ENCODE measurements at regions not wholly inside any gene's neighbourhood (a gene's known extent, or its start where the extent isn't known, plus 50 kb on each side); places are given as distances from the start of the nearest gene placed in this dataset.

DNA sequence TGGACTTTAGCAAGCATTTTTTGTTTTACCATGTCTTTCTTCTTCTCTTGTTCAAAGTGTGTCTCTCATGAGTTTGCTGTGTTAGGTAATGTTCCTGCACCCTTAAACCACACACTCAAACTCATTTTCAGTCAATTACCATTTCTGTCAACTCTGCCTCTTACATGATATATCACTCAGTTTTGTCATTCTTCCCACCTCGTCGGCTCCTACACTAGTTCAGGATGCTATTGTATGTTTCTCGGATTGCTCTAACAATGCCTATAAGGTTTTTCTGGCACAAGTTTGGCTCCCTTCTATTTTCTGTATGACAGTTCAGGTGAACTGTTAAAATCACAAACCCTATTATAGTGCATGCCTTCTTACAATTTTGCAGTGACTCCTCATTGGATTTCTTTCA lies 260.8 kb upstream of the NAV3 start:
- no peak for DNase-seq

GRCh38 chr12:77560714-77561113 lies 270.0 kb upstream of the NAV3 start:
- no peak for DNase-seq

GRCh38 chr12:77559400-77560074 lies 271.2 kb upstream of the NAV3 start:
- no peak for DNase-seq

- no peak for DNase-seq
Observed at GRCh38 chr12:77555074-77555473, 275.6 kb upstream of the NAV3 start.

- DNase-seq, result peak; percentile 80
Observed at GRCh38 chr12:77553976-77554619, 276.6 kb upstream of the NAV3 start.

GRCh38 chr12:77549383-77550128 lies 281.1 kb upstream of the NAV3 start:
- no peak for DNase-seq

GRCh38 chr12:77548797-77549196 lies 281.9 kb upstream of the NAV3 start:
- DNase-seq, result no peak

GRCh38 chr12:77540097-77540496 lies 290.6 kb upstream of the NAV3 start:
- DNase-seq, result no peak

DNA sequence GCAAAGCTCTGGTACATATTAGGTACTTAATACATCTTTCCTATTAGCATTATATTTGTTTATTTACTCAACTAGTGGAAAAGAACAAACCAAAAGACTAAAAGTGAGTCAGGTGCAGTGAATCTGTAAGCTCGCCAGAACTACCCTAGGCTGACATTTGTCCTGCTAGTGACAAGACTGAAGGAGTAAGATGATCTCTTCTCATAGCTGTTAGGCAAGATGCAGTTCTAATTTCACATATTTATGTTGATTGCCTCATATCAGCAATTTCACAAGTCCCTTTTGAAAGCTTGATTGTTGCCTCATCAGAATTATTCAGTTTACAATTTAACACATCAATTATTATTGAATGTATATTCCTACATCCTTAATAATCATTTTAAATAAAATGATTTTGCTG lies 293.0 kb upstream of the NAV3 start:
- no peak for DNase-seq

GRCh38 chr12:77535734-77536133 lies 295.0 kb upstream of the NAV3 start:
- no peak for DNase-seq

DNA sequence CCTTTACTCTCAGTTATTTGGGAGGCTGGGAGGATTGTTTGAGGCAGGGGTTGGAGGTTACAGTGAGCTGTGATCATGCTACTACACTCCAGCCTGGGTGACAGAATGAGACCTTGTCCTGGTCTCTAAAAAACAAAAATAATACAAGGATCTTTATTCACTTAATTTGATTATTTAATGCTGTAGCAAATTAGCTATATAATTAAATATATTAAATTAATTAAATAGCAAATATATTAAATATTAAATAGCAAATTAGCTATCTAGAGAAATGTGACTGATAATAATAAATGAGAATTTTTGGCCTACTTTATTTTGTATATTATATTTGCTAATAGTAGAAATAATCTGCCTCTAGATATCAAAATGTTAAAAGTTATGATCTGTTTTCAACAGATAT lies 298.8 kb upstream of the NAV3 start:
- DNase-seq, result no peak

DNA sequence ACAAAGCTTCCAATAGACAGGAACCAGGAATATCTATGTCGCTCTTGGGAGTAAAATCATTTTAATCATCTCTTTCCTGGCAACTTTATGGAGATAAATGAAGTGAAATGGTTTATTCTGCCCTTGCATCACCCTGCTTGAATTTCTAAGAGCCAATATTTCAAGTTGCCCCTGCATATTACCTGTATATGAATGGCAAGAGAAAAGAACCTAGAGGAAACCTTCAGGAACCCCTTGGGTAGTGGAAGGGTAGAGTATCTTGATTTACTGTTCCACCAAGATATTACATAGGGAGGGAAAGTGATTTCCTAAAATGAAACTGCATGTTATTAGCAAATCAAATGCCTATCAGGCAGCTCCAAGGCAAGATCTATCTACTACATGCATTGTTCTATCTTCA lies 308.4 kb upstream of the NAV3 start:
- no peak for DNase-seq

GRCh38 chr12:77521508-77522115 lies 309.1 kb upstream of the NAV3 start:
- DNase-seq, result no peak

DNA sequence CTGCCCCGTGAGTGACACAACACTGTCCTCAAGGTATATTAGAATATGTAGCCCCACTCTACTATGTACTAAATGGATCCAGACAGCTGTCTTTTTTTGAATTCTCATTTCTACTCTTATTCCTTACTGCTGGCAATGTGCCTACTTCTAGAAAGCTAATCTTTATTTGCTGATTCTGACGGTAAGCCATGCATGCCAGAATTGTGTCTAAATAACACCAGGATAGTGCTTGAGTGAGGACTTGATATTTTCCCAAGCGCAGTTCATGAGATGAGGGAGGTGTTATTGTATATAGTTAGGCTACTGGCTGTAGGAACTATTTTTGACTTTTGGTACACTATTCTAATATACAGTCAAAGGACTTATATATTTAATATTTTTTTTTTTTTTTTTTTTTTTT lies 316.2 kb upstream of the NAV3 start:
- DNase-seq, result peak; percentile 89

DNA sequence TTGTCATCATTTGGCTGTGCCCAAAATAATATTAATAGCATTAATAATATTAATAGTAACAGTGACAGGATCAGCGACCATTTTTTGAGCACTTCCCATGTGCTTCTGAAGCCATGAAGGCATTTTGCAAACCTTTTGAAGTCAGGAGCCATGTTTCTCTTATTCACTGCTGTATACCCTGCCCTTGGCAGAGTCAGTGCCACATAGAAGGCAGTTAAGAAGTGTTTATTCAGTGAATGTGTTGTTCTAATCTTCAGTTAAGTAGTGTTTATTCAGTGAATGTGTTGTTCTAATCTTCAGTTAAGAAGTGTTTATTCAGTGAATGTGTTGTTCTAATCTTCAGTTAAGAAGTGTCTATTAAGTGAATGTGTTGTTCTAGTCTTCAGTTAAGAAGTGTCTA lies 319.7 kb upstream of the NAV3 start:
- DNase-seq, result peak; percentile 35

DNA sequence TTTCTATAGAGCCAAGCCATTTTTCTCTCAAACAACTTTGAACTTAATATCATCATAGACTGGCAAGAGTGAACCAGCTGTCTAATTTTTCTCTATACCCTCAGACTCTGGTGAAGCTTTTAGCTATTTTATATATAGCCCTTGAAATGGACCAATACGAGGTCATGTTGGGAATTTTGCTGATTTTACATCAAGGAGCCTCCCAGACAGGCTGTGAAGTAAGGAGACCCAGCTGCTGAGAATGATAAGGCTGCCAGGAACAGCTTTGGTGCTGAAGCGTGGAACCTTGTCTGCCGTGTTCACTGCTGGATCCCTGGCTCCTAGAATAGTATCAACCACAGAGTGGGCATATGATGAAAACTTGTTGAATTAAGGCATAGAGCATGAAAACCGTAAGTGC lies 326.2 kb upstream of the NAV3 start:
- DNase-seq, result peak; percentile 29

DNA sequence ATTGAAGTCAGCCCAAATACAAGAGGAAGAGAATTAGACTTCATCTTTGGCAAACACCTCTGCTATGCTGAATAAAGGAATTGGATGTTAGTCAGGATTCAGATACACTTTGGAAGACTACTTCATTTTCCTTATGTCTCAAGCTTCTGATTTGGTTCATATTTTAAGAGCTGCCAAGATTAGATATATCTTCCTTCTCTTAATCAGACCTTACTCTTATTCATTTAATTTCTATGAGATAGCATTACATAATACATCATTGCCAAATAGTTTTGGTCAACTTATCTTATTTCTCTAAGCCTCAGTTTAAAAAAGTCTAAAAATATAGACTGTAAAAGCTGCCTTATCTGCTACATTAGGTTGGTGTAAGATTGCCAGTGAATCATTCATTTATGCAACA lies 330.6 kb upstream of the NAV3 start:
- DNase-seq, result no peak

DNA sequence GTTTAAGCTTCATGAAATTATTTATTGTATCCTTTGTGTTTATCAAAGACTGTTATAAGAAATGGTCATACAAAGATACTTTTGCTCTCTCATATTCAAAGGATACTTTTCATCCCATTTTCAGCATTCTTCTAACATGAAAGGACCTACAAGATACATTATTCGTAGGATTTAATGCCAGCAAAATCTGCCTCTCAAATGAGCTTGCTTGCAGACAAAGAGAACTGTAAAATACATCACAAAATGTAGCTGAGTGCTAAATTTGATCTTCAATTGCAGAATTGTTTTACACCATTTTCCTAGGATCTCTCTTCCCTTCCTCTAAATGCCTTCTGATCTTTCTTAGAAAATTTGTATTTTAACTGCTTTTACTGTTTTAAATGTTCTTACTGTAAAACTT lies 333.0 kb upstream of the NAV3 start:
- no peak for DNase-seq

GRCh38 chr12:77496714-77497113 lies 334.0 kb upstream of the NAV3 start:
- no peak for DNase-seq

DNA sequence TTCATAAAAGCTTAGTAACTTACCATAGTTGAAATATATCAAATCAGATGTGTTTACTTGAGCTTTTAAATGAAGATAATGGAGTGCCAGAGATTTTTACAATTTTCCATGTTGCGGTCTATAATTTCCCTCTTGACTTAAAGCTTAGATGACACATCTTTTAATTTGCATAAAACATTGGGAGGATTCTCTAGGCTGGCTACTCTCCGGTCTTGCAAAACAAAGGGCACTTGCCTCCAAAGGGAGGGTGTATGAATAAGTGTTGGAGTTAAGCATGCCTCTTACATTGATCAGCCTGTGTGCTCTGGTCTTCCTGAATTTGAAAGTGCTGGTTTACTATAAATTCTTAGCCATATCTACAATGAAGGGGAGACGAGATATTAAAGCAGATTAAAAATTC lies 336.4 kb upstream of the NAV3 start:
- peak; percentile 74 for DNase-seq

DNA sequence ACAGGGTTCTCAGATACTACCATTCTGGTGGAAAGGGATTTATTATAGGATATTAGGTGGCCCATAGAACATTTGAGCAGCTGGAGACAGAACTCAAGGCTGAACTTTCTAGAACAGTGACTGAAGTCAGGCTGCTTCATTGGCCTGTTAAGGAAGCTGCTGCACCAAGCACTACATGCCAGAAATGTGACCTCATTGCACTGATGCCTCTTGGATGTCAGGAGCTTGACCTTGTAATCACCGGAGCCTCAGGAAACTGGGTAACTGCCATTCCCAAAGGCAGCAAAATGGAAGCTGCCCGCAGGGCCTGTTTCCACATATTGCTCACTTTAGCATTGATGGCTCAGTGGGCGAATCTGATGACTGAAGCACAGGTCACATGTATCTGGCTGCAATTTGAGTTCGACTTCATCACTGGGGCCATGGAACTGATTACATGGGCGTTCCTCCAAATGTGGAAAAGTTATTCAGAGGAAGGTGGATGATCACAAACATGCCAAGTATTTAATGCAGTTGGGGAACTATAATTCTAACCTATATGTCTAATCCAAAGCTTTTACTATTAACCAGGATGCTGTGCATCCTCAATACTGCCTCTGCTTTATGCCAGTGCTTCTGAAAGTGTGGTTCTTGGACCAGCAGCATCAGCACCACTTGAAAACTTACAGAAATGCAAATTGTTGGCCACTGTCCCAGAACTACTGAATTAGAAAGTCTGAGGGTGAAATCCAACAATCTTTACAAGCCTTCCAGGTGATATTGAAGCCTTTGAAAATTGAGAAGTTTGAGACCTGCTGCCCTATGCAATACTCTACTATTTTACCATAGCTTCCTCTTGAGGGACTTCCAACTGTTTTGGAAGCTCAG lies 337.2 kb upstream of the NAV3 start:
- peak; percentile 87 for DNase-seq

GRCh38 chr12:77492536-77492935 lies 338.2 kb upstream of the NAV3 start:
- DNase-seq, result no peak

All from DMS79 treated with DMSO at 0.1 percent for 48 hours (cell line).